ENCODE measurements at regions not wholly inside any gene's neighbourhood (a gene's known extent, or its start where the extent isn't known, plus 50 kb on each side); places are given as distances from the start of the nearest gene placed in this dataset.

GRCh38 chr15:60191821-60192220 is 187.7 kb downstream of the FOXB1 start:
- DNase-seq (ENCODE audit: low read depth), result no peak
- no peak overlapping the region for H3K4me3 ChIP-seq (ENCODE audit: low read depth, low read length)
- TF ChIP-seq POLR2A (IDR thresholded peaks at IDR 0.05; ENCODE audit: extremely low read depth, insufficient read length), result no peak

- TF ChIP-seq MAX (IDR thresholded peaks at IDR 0.05; ENCODE audit: low read depth, low read length), result no peak
- TF ChIP-seq MYC (IDR thresholded peaks at IDR 0.05; ENCODE audit: low read depth, low read length), result no peak
- no peak for TF ChIP-seq CTCF (IDR thresholded peaks at IDR 0.05; ENCODE audit: low read depth, low read length)
- TF ChIP-seq POLR2A (IDR thresholded peaks at IDR 0.05; ENCODE audit: extremely low read depth, insufficient read length), result no peak
- no peak overlapping the region for H3K4me3 ChIP-seq (ENCODE audit: low read depth, low read length)
- DNase-seq (ENCODE audit: low read depth), result no peak
Measured at GRCh38 chr15:60195611-60196010, 191.5 kb downstream of the FOXB1 start.

GRCh38 chr15:60204131-60204885 is 193.5 kb downstream of the ANXA2 start:
- no peak overlapping the region for H3K4me3 ChIP-seq (ENCODE audit: low read depth, low read length)
- TF ChIP-seq POLR2A (IDR thresholded peaks at IDR 0.05; ENCODE audit: extremely low read depth, insufficient read length) (no peak), MYC (IDR thresholded peaks at IDR 0.05; ENCODE audit: low read depth, low read length) (no peak), MAX (IDR thresholded peaks at IDR 0.05; ENCODE audit: low read depth, low read length) (no peak), CTCF (IDR thresholded peaks at IDR 0.05; ENCODE audit: low read depth, low read length) (no peak)
- DNase-seq (ENCODE audit: low read depth), result no peak

- TF ChIP-seq MYC (IDR thresholded peaks at IDR 0.05; ENCODE audit: low read depth, low read length) (no peak), MAX (IDR thresholded peaks at IDR 0.05; ENCODE audit: low read depth, low read length) (no peak), POLR2A (IDR thresholded peaks at IDR 0.05; ENCODE audit: extremely low read depth, insufficient read length) (no peak), CTCF (IDR thresholded peaks at IDR 0.05; ENCODE audit: low read depth, low read length) (no peak)
- no peak for DNase-seq (ENCODE audit: low read depth)
- no peak overlapping the region for H3K4me3 ChIP-seq (ENCODE audit: low read depth, low read length)
Measured at GRCh38 chr15:60208709-60209108, 189.1 kb downstream of the ANXA2 start.

GRCh38 chr15:60212536-60212935 is 185.2 kb downstream of the ANXA2 start:
- no peak overlapping the region for H3K4me3 ChIP-seq (ENCODE audit: low read depth, low read length)
- TF ChIP-seq MYC (IDR thresholded peaks at IDR 0.05; ENCODE audit: low read depth, low read length), result no peak
- no peak for TF ChIP-seq POLR2A (IDR thresholded peaks at IDR 0.05; ENCODE audit: extremely low read depth, insufficient read length)
- TF ChIP-seq CTCF (IDR thresholded peaks at IDR 0.05; ENCODE audit: low read depth, low read length), result no peak
- TF ChIP-seq MAX (IDR thresholded peaks at IDR 0.05; ENCODE audit: low read depth, low read length), result no peak
- DNase-seq (ENCODE audit: low read depth), result peak; percentile 3

GRCh38 chr15:60213377-60214000 is 184.3 kb downstream of the ANXA2 start:
- DNase-seq (ENCODE audit: low read depth), result no peak
- TF ChIP-seq MAX (IDR thresholded peaks at IDR 0.05; ENCODE audit: low read depth, low read length), result no peak
- TF ChIP-seq POLR2A (IDR thresholded peaks at IDR 0.05; ENCODE audit: extremely low read depth, insufficient read length), result no peak
- no peak for TF ChIP-seq MYC (IDR thresholded peaks at IDR 0.05; ENCODE audit: low read depth, low read length)
- no peak for TF ChIP-seq CTCF (IDR thresholded peaks at IDR 0.05; ENCODE audit: low read depth, low read length)
- H3K4me3 ChIP-seq (ENCODE audit: low read depth, low read length), result no peak overlapping the region
